HL-60 (cell line): ENCODE measurements at regions not wholly inside any gene's neighbourhood (a gene's known extent, or its start where the extent isn't known, plus 50 kb on each side); places are given as distances from the start of the nearest gene placed in this dataset.

Experiments
- CTCF ChIP-seq: IDR thresholded peaks from one replicate; pipeline ENCODE4 v1.5.1; 2011; ENCODE audit warnings: low read length, control low read depth, inconsistent platforms; ENCODE audit not compliant: insufficient read depth
- GABPA ChIP-seq: IDR thresholded peaks from 2 replicates; pipeline ENCODE4 v1.6.1; 2012; ENCODE audit warnings: low read depth
- POLR2AphosphoS5 ChIP-seq: IDR thresholded peaks from 2 replicates; pipeline ENCODE4 v1.6.1; 2012; ENCODE audit warnings: low read depth
- REST ChIP-seq: IDR thresholded peaks from 2 replicates; pipeline ENCODE4 v1.6.1; 2012; ENCODE audit warnings: low read depth; ENCODE audit not compliant: insufficient replicate concordance
- SPI1 ChIP-seq: IDR thresholded peaks from 2 replicates; pipeline ENCODE4 v1.6.1; 2012; ENCODE audit warnings: low read depth, mild to moderate bottlenecking, borderline replicate concordance

- TF ChIP-seq CTCF, result no peak
- TF ChIP-seq POLR2AphosphoS5, result no peak
- TF ChIP-seq REST, result no peak
- TF ChIP-seq SPI1, result no peak
- no peak for TF ChIP-seq GABPA
Observed at GRCh38 chr13:103692442-103692841, 626.2 kb upstream of the SLC10A2 start.
